GM23338 (cell line): ENCODE measurements at regions not wholly inside any gene's neighbourhood (a gene's known extent, or its start where the extent isn't known, plus 50 kb on each side); places are given as distances from the start of the nearest gene placed in this dataset.

Source experiments
- ATAC-seq: fragments of 200-7000 bp; cut with Tn5 transposase; 3 replicates; pipeline ENCODE4 v1.9.1; 2020
- DNase-seq: peaks from one replicate; pipeline ENCODE4 v3.0.0-alpha.2; 2015; ENCODE audit warnings: low spot score
- H2AFZ ChIP-seq: fragments of 200-600 bp; sonication (generic); 2 replicates; pipeline ENCODE4 v1.8.0; 2016; ENCODE audit warnings: antibody characterized with exemption, mild to moderate bottlenecking, moderate library complexity
- H3F3A ChIP-seq: fragments of 200-600 bp; sonication (generic); replicated peaks from 2 replicates; pipeline ENCODE4 v1.8.0; 2017; ENCODE audit warnings: antibody characterized with exemption, mixed run types, low read depth
- H3K27ac ChIP-seq: fragments of 200-600 bp; sonication (generic); 2 replicates; pipeline ENCODE4 v1.6.1; 2016; ENCODE audit warnings: low read depth
- H3K27me3 ChIP-seq: fragments of 200-600 bp; sonication (generic); 2 replicates; pipeline ENCODE4 v1.8.0; 2016; ENCODE audit warnings: mild to moderate bottlenecking, mixed run types, moderate library complexity; ENCODE audit not compliant: insufficient read depth
- H3K36me3 ChIP-seq: fragments of 200-600 bp; sonication (generic); 2 replicates; pipeline ENCODE4 v1.8.0; 2016; ENCODE audit warnings: mild to moderate bottlenecking; ENCODE audit not compliant: insufficient read depth
- H3K4me1 ChIP-seq: fragments of 200-600 bp; sonication (generic); 2 replicates; pipeline ENCODE4 v1.8.0; 2016; ENCODE audit warnings: mild to moderate bottlenecking, moderate library complexity; ENCODE audit not compliant: insufficient read depth
- H3K4me2 ChIP-seq: fragments of 200-600 bp; sonication (generic); 2 replicates; pipeline ENCODE4 v1.7.1; 2017; ENCODE audit warnings: mixed run types
- H3K4me3 ChIP-seq: fragments of 200-600 bp; sonication (generic); 2 replicates; pipeline ENCODE4 v1.6.1; 2016; ENCODE audit warnings: mixed run types
- H3K79me2 ChIP-seq: fragments of 200-600 bp; sonication (generic); replicated peaks from 2 replicates; pipeline ENCODE4 v1.8.0; 2017; ENCODE audit warnings: mild to moderate bottlenecking; ENCODE audit not compliant: insufficient read depth
- H3K9me2 ChIP-seq: fragments of 200-600 bp; sonication (generic); 2 replicates; pipeline ENCODE4 v1.8.0; 2017; ENCODE audit not compliant: insufficient read depth
- H4K20me1 ChIP-seq: fragments of 200-600 bp; sonication (generic); replicated peaks from 2 replicates; pipeline ENCODE4 v1.8.0; 2017; ENCODE audit warnings: mild to moderate bottlenecking; ENCODE audit not compliant: insufficient read depth
- H3K27ac Mint-ChIP-seq: 2 replicates; pipeline ENCODE4 v1.8.0; 2020; ENCODE audit warnings: inconsistent platforms, mild to moderate bottlenecking, moderate library complexity, mixed read lengths
- H3K27me3 Mint-ChIP-seq: 3 replicates; pipeline ENCODE4 v1.8.0; 2022; ENCODE audit warnings: low read depth, mild to moderate bottlenecking, moderate library complexity, mixed read lengths, inconsistent platforms; ENCODE audit not compliant: insufficient read depth, poor library complexity
- H3K36me3 Mint-ChIP-seq: 3 replicates; pipeline ENCODE4 v1.8.0; 2021; ENCODE audit warnings: low read depth, mild to moderate bottlenecking, inconsistent platforms, moderate library complexity, mixed read lengths
- H3K4me1 Mint-ChIP-seq: 3 replicates; pipeline ENCODE4 v1.8.0; 2020; ENCODE audit warnings: mild to moderate bottlenecking, inconsistent platforms, mixed read lengths
- H3K4me3 Mint-ChIP-seq: 3 replicates; pipeline ENCODE4 v1.8.0; 2021; ENCODE audit warnings: moderate library complexity, mild to moderate bottlenecking, inconsistent platforms, mixed read lengths
- H3K9me3 Mint-ChIP-seq: 3 replicates; pipeline ENCODE4 v1.8.0; 2020; ENCODE audit warnings: moderate library complexity, mild to moderate bottlenecking, inconsistent platforms, mixed read lengths
- ETS1 ChIP-seq: IDR thresholded peaks from 2 replicates; pipeline ENCODE4 v1.6.1; 2016; ENCODE audit warnings: antibody characterized with exemption
- EZH2phosphoT487 ChIP-seq: fragments of 200-600 bp; sonication (generic); IDR thresholded peaks from one replicate; pipeline ENCODE4 v1.8.1; 2018; ENCODE audit warnings: antibody characterized with exemption; ENCODE audit not compliant: unreplicated experiment
- JUNB ChIP-seq: IDR thresholded peaks from one replicate; pipeline ENCODE4 v1.6.1; 2016; ENCODE audit warnings: antibody characterized with exemption; ENCODE audit not compliant: unreplicated experiment
- NANOG ChIP-seq: IDR thresholded peaks from 2 replicates; pipeline ENCODE4 v1.6.1; 2016; ENCODE audit warnings: antibody characterized with exemption, borderline replicate concordance
- POLR2AphosphoS5 ChIP-seq: IDR thresholded peaks from 2 replicates; pipeline ENCODE4 v1.6.1; 2016; ENCODE audit warnings: antibody characterized with exemption, low read depth
- STAT1 ChIP-seq: IDR thresholded peaks from one replicate; pipeline ENCODE4 v1.6.1; 2016; ENCODE audit warnings: antibody characterized with exemption; ENCODE audit not compliant: unreplicated experiment
- ZNF331 ChIP-seq: fragments of 250-450 bp; sonication (Bioruptor Pico); IDR thresholded peaks from 2 replicates; pipeline ENCODE4 v1.5.0; 2020; ENCODE audit warnings: low read depth, mild to moderate bottlenecking, moderate library complexity
- ZNF462 ChIP-seq: fragments of 250-450 bp; sonication (Bioruptor Pico); IDR thresholded peaks from 2 replicates; pipeline ENCODE4 v1.5.0; 2020; ENCODE audit warnings: mild to moderate bottlenecking, moderate library complexity

GRCh38 chr6:54019860-54020259 lies 91.4 kb upstream of the MLIP start:
- Histone ChIP-seq H3K27me3 (no peaks in the 10 kb centered on the region), H3K4me2 (no peak overlapping the region), H3K79me2 (no peaks in the 10 kb centered on the region), H3K9me2 (no peaks in the 10 kb centered on the region), H3K4me3 (no peak overlapping the region), H4K20me1 (no peaks in the 10 kb centered on the region), H3F3A (no peaks in the 10 kb centered on the region), H3K27ac (no peak overlapping the region), H2AFZ (no peak overlapping the region), H3K36me3 (no peaks in the 10 kb centered on the region), H3K4me1 (peaks cover 4% of the 10 kb centered on the region; the same call in 1 of the 2 replicates)
- H3K36me3 Mint-ChIP-seq: no peaks in the 10 kb centered on the region
- TF ChIP-seq ZNF462 (no peak), JUNB (no peak), EZH2phosphoT487 (no peak), NANOG (no peak), ETS1 (no peak)
- H3K27ac Mint-ChIP-seq: no peak overlapping the region
- H3K4me1 Mint-ChIP-seq: peaks cover 9% of the 10 kb centered on the region; the same call in 2 of the 3 replicates
- no peak for ATAC-seq
- no peak for DNase-seq
- no peaks in the 10 kb centered on the region for H3K27me3 Mint-ChIP-seq
- no peaks in the 10 kb centered on the region for H3K9me3 Mint-ChIP-seq
- H3K4me3 Mint-ChIP-seq: no peak overlapping the region

- DNase-seq: no peak
- H3K4me2 ChIP-seq: no peak overlapping the region
- no peak overlapping the region for H3K27ac Mint-ChIP-seq
- no peak for TF ChIP-seq JUNB
- TF ChIP-seq POLR2AphosphoS5: no peak
- no peak for TF ChIP-seq ZNF331
- no peak for TF ChIP-seq EZH2phosphoT487
- TF ChIP-seq ETS1: no peak
- no peak for TF ChIP-seq STAT1
Measured at GRCh38 chr6:54020334-54020733, 90.9 kb upstream of the MLIP start.

More at GRCh38 chr6:54020334-54020733, 90.9 kb upstream of the MLIP start:
- Histone ChIP-seq H3K9me2 (no peaks in the 10 kb centered on the region), H4K20me1 (no peaks in the 10 kb centered on the region), H3F3A (no peaks in the 10 kb centered on the region), H3K4me1 (peaks cover 4% of the 10 kb centered on the region; the same call in 1 of the 2 replicates), H3K79me2 (no peaks in the 10 kb centered on the region), H3K27ac (no peak overlapping the region), H3K4me3 (no peak overlapping the region), H2AFZ (no peak overlapping the region), H3K27me3 (no peaks in the 10 kb centered on the region), H3K36me3 (no peaks in the 10 kb centered on the region)
- Mint-ChIP-seq H3K4me3 (no peak overlapping the region), H3K4me1 (peaks cover 9% of the 10 kb centered on the region; the same call in 2 of the 3 replicates), H3K36me3 (no peaks in the 10 kb centered on the region), H3K9me3 (no peaks in the 10 kb centered on the region), H3K27me3 (no peaks in the 10 kb centered on the region)
- ATAC-seq: no peak
